ENCODE measurements at regions not wholly inside any gene's neighbourhood (a gene's known extent, or its start where the extent isn't known, plus 50 kb on each side); places are given as distances from the start of the nearest gene placed in this dataset.

- no peak for DNase-seq (ENCODE audit: extremely low read depth, insufficient read length)
- no peaks in the 10 kb centered on the region for H3K36me3 ChIP-seq (ENCODE audit: control insufficient read depth, insufficient read depth, low read length)
- no peak overlapping the region for H3K4me3 ChIP-seq (replicated peaks; ENCODE audit: low read depth, low read length)
- no peaks in the 10 kb centered on the region for H3K27me3 ChIP-seq (replicated peaks; ENCODE audit: control insufficient read depth, insufficient read depth, low read length)
- no peak for TF ChIP-seq CTCF (IDR thresholded peaks at IDR 0.05; ENCODE audit: insufficient read depth, low read length, poor library complexity, severe bottlenecking)
Observed at GRCh38 chr12:91574975-91575374, 392.4 kb upstream of the DCN start.

- TF ChIP-seq CTCF (IDR thresholded peaks at IDR 0.05; ENCODE audit: insufficient read depth, low read length, poor library complexity, severe bottlenecking) = no peak
- DNase-seq (ENCODE audit: extremely low read depth, insufficient read length) = no peak
- Histone ChIP-seq H3K4me3 (replicated peaks; ENCODE audit: low read depth, low read length) (no peak overlapping the region), H3K36me3 (ENCODE audit: control insufficient read depth, insufficient read depth, low read length) (no peaks in the 10 kb centered on the region), H3K27me3 (replicated peaks; ENCODE audit: control insufficient read depth, insufficient read depth, low read length) (no peaks in the 10 kb centered on the region)
Observed at GRCh38 chr12:91574391-91574790, 391.8 kb upstream of the DCN start.

GRCh38 chr12:91572869-91573268 is 390.3 kb upstream of the DCN start:
- H3K27me3 ChIP-seq (replicated peaks; ENCODE audit: control insufficient read depth, insufficient read depth, low read length) = no peaks in the 10 kb centered on the region
- DNase-seq (ENCODE audit: extremely low read depth, insufficient read length) = no peak
- H3K36me3 ChIP-seq (ENCODE audit: control insufficient read depth, insufficient read depth, low read length) = no peaks in the 10 kb centered on the region
- no peak overlapping the region for H3K4me3 ChIP-seq (replicated peaks; ENCODE audit: low read depth, low read length)
- TF ChIP-seq CTCF (IDR thresholded peaks at IDR 0.05; ENCODE audit: insufficient read depth, low read length, poor library complexity, severe bottlenecking) = no peak

- Histone ChIP-seq H3K4me3 (replicated peaks; ENCODE audit: low read depth, low read length) (no peak overlapping the region), H3K36me3 (ENCODE audit: control insufficient read depth, insufficient read depth, low read length) (no peaks in the 10 kb centered on the region), H3K27me3 (replicated peaks; ENCODE audit: control insufficient read depth, insufficient read depth, low read length) (no peaks in the 10 kb centered on the region)
- no peak for TF ChIP-seq CTCF (IDR thresholded peaks at IDR 0.05; ENCODE audit: insufficient read depth, low read length, poor library complexity, severe bottlenecking)
- DNase-seq (ENCODE audit: extremely low read depth, insufficient read length) = no peak
Observed at GRCh38 chr12:91567100-91567485, 384.5 kb upstream of the DCN start.

- no peak for TF ChIP-seq CTCF (IDR thresholded peaks at IDR 0.05; ENCODE audit: insufficient read depth, low read length, poor library complexity, severe bottlenecking)
- Histone ChIP-seq H3K36me3 (ENCODE audit: control insufficient read depth, insufficient read depth, low read length) (no peaks in the 10 kb centered on the region), H3K4me3 (replicated peaks; ENCODE audit: low read depth, low read length) (no peak overlapping the region), H3K27me3 (replicated peaks; ENCODE audit: control insufficient read depth, insufficient read depth, low read length) (no peaks in the 10 kb centered on the region)
- DNase-seq (ENCODE audit: extremely low read depth, insufficient read length) = no peak
Observed at GRCh38 chr12:91566328-91567099, 383.9 kb upstream of the DCN start.

- TF ChIP-seq CTCF (IDR thresholded peaks at IDR 0.05; ENCODE audit: insufficient read depth, low read length, poor library complexity, severe bottlenecking) = no peak
- DNase-seq (ENCODE audit: extremely low read depth, insufficient read length) = no peak
- H3K36me3 ChIP-seq (ENCODE audit: control insufficient read depth, insufficient read depth, low read length) = no peaks in the 10 kb centered on the region
- H3K27me3 ChIP-seq (replicated peaks; ENCODE audit: control insufficient read depth, insufficient read depth, low read length) = no peaks in the 10 kb centered on the region
- no peak overlapping the region for H3K4me3 ChIP-seq (replicated peaks; ENCODE audit: low read depth, low read length)
Observed at GRCh38 chr12:91565846-91566245, 383.2 kb upstream of the DCN start.

All from GM06990 (cell line).